Esophagus muscularis mucosa (tissue), 4 donors: ENCODE measurements at regions not wholly inside any gene's neighbourhood (a gene's known extent, or its start where the extent isn't known, plus 50 kb on each side); places are given as distances from the start of the nearest gene placed in this dataset.

ENCODE experiments used
- DNase-seq: peaks from one replicate; pipeline ENCODE4 v3.0.0-alpha.2; 2017; ENCODE audit errors: extremely low spot score
- H3K27ac ChIP-seq, 4 donors: fragments of 200-600 bp; sonication (generic); replicated peaks in 1 of 4; 1 replicate in 3 of 4; 2 replicates in 1 of 4; pipeline ENCODE4 v1.5.1; 2016 to 2019; ENCODE audit warnings: mild to moderate bottlenecking in 1 of 4
- H3K27me3 ChIP-seq, 4 donors: fragments of 200-600 bp; sonication (generic); one replicate each; pipeline versions ENCODE4 v1.5.1 to v1.6.0; 2016 to 2019
- H3K36me3 ChIP-seq, 4 donors: fragments of 200-600 bp; sonication (generic); one replicate each; pipeline ENCODE4 v1.5.1; 2016 to 2019
- H3K4me1 ChIP-seq, 4 donors: fragments of 200-600 bp; sonication (generic); one replicate each; pipeline ENCODE4 v1.5.1; 2016 to 2019
- H3K4me3 ChIP-seq, 4 donors: fragments of 200-600 bp; sonication (generic); 1 replicate in 2 of 4; 2 replicates in 2 of 4; pipeline ENCODE4 v1.5.1; 2016 to 2019; ENCODE audit warnings: mild to moderate bottlenecking in 4 of 4, moderate library complexity in 1 of 4
- H3K9me3 ChIP-seq, 4 donors: fragments of 200-600 bp; sonication (generic); 1 replicate in 3 of 4; 2 replicates in 1 of 4; pipeline ENCODE4 v1.5.1; 2016 to 2019
- EP300 ChIP-seq: sonication (generic); formaldehyde crosslinking; IDR thresholded peaks from one replicate; pipeline ENCODE4 v1.6.1; 2017; ENCODE audit warnings: antibody characterized with exemption
- POLR2A ChIP-seq: fragments of 450-650 bp; IDR thresholded peaks from one replicate; pipeline ENCODE4 v1.6.1; 2017; ENCODE audit warnings: antibody characterized with exemption, moderate library complexity, mild to moderate bottlenecking, low read depth
- POLR2AphosphoS5 ChIP-seq, 2 donors: sonication (generic); formaldehyde crosslinking; IDR thresholded peaks; one replicate each; pipeline ENCODE4 v1.6.1; 2017; ENCODE audit warnings: antibody characterized with exemption in 2 of 2
- WGBS: methylation state at CpG from one replicate; pipeline ENCODE4 v1.1.5; 2018; 5-methylcytosine and 5-hydroxymethylcytosine counted together
- intact Hi-C: fragments of 100-400 bp; cut with DNase I; formaldehyde crosslinking; loops from one replicate; pipeline ENCODE4 v1.15.1; 2023
- TF ChIP-seq, protein P1 (sequence below), 3 experiments: fragments of 200-600 bp in 2 of 3; fragments of 450-650 bp in 1 of 3; sonication (generic) in 2 of 3; IDR thresholded peaks; one replicate each; pipeline ENCODE4 v1.5.1; 2017 to 2019; ENCODE audit warnings: antibody characterized with exemption in 3 of 3, mild to moderate bottlenecking in 2 of 3, moderate library complexity in 1 of 3

DNA sequence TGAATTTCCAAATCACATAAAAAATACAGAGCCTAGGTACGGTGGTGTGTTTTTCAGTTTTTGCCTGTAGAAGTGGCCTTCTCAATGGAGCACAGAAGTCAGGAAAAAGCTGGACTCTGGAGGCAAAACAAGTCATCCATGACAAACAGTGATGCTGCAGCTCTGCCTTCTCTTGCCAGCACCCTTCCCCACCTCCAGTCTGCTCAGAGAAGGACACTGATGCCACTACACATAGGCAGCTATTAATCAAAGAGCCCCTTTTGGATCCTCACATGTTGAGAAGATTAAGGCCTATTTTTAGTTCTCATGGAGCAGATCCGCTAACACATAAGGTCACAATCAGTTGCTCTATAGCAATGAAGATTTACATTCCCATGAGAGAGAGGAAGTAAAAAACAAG, 181.6 kb upstream of the GALNT5 start:
- WGBS = 81% methylated on average over 2 of the region's 2 CpGs
- Histone ChIP-seq H3K9me3 (no peaks in the 10 kb centered on the region), H3K27ac (no peak overlapping the region), H3K36me3 (no peaks in the 10 kb centered on the region), H3K27me3 (no peaks in the 10 kb centered on the region), H3K4me1 (no peaks in the 10 kb centered on the region), H3K4me3 (no peak overlapping the region)
- intact Hi-C loops = no loop called here
- no peak for DNase-seq
- no peak for TF ChIP-seq POLR2A
- TF ChIP-seq, protein P1, sequence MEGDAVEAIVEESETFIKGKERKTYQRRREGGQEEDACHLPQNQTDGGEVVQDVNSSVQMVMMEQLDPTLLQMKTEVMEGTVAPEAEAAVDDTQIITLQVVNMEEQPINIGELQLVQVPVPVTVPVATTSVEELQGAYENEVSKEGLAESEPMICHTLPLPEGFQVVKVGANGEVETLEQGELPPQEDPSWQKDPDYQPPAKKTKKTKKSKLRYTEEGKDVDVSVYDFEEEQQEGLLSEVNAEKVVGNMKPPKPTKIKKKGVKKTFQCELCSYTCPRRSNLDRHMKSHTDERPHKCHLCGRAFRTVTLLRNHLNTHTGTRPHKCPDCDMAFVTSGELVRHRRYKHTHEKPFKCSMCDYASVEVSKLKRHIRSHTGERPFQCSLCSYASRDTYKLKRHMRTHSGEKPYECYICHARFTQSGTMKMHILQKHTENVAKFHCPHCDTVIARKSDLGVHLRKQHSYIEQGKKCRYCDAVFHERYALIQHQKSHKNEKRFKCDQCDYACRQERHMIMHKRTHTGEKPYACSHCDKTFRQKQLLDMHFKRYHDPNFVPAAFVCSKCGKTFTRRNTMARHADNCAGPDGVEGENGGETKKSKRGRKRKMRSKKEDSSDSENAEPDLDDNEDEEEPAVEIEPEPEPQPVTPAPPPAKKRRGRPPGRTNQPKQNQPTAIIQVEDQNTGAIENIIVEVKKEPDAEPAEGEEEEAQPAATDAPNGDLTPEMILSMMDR (IDR thresholded peaks at IDR 0.05) = no peak
- no peak for TF ChIP-seq EP300
- TF ChIP-seq POLR2AphosphoS5 (IDR thresholded peaks at IDR 0.05) = no peak

DNA sequence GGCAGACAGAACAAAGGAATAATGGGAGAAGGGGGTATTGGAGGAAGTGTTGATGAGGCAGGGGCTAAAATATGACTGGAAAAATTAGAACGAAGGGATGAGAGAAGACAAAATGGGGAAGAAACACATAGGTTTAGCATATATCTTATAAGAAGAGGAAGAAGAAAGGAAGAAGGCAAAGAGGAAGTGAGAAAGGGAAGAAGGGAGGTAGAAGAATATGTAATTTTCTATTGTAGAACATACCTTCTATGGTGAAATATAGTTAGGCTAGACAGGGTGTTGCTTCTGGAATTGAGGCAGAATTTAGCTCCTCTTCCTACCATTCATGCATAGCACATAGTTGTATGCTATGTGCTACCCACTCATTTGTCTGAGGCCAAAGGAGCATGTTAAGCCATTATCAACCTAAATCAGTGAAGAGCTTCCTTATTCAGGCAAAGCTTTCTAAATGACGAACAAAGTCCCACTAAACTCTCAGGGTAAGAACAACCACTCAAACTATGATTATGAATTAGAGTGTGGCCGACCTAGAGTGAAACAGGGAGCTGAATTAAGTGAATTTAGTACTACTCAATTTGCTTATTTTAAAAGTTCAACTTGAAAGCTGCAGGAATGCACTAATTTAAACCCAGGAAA, 180.9 kb upstream of the GALNT5 start:
- TF ChIP-seq POLR2A (no peak), EP300 (no peak), POLR2AphosphoS5 (IDR thresholded peaks at IDR 0.05) (no peak)
- TF ChIP-seq, protein P1 (IDR thresholded peaks at IDR 0.05) = no peak
- Histone ChIP-seq H3K27me3 (no peaks in the 10 kb centered on the region), H3K9me3 (no peaks in the 10 kb centered on the region), H3K4me3 (no peak overlapping the region), H3K27ac (no peak overlapping the region), H3K36me3 (no peaks in the 10 kb centered on the region), H3K4me1 (no peaks in the 10 kb centered on the region)
- 80% methylated on average over 3 of the region's 3 CpGs for WGBS
- DNase-seq = no peak
- intact Hi-C loops = no loop called here

DNA sequence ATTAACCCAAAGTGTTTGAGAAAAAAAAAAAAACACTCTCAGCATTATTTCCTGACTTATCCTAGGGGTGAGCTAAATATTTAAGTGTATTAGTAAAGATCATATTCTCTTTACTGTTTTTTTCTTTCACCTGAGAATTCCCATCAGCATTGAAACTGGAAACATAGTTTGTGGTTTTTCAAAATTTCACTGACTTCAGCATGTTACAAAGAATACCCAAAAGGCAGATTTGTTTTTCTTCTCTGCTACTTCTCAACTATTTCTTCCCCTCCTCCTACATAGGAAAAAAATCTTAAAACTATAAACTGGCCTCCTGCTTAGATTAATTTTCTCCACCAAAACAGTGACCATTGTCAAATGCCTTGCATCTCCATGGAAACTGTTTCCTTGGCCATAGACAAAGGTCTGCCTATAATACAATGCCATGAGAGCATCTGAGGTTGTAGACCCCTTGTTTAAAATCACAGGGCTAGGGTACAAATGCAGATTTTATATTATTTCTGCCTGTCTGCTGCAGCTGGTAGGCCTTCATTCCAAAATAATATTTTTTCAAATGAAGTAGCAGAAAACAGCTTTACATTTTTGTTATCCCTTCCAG, 179.7 kb upstream of the GALNT5 start:
- no peaks in the 10 kb centered on the region for H3K27me3 ChIP-seq
- H3K4me1 ChIP-seq = no peaks in the 10 kb centered on the region
- no peak overlapping the region for H3K4me3 ChIP-seq
- no peaks in the 10 kb centered on the region for H3K36me3 ChIP-seq
- intact Hi-C loops = no loop called here
- TF ChIP-seq EP300 (no peak), POLR2A (no peak), POLR2AphosphoS5 (IDR thresholded peaks at IDR 0.05) (no peak)
- TF ChIP-seq, protein P1 (IDR thresholded peaks at IDR 0.05) = no peak
- no peaks in the 10 kb centered on the region for H3K9me3 ChIP-seq
- no peak overlapping the region for H3K27ac ChIP-seq
- no peak for DNase-seq

DNA sequence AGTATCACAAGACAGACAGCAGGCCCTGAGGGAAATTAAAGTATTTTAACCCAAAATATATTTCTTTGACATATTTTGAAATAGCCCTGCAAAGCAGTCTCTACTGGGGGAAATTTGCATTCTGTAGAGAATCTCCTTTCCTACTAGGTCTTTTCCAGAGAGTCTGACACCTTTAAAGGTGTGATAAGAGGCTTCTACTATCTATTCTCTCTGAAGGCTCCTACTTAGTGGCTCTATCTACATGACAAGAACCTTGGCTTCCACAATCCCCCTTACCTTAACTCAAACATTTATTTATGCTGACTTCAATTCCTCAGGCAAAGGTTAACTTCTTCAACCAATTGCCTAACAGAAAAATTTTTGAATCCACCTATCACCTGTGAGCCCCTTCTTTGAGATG, 174.6 kb upstream of the GALNT5 start:
- Histone ChIP-seq H3K4me1 (peaks cover 0 to 11% (median 8%) of the 10 kb centered on the region in 4 donors), H3K4me3 (no peak overlapping the region), H3K36me3 (no peaks in the 10 kb centered on the region), H3K27me3 (no peaks in the 10 kb centered on the region), H3K9me3 (no peaks in the 10 kb centered on the region), H3K27ac (no peak overlapping the region)
- intact Hi-C loops = no loop called here
- TF ChIP-seq, protein P1 (IDR thresholded peaks at IDR 0.05) = no peak
- TF ChIP-seq POLR2A (no peak), POLR2AphosphoS5 (IDR thresholded peaks at IDR 0.05) (no peak), EP300 (no peak)
- DNase-seq = no peak

DNA sequence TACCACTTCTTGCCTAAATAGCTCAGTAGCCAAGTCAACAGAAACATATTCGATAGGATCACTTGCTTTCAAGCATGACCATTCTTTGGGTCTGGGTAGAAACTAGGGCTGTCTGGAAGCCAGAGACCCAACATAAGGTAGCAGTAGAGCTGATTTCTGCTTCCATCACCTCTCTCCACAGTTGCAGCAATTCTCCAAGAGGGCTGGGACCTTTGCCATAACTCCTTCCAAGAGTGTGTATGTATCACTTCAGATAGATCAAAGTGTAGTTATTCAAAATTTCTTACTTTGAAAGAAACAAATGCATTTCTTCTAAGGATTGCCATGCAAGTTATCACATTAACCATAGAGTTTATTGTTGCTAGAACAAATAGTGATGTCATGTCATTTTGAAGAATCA, 172.0 kb upstream of the GALNT5 start:
- 80% methylated on average over 1 of the region's 1 CpG for WGBS
- Histone ChIP-seq H3K4me3 (no peak overlapping the region), H3K36me3 (no peaks in the 10 kb centered on the region), H3K9me3 (no peaks in the 10 kb centered on the region), H3K4me1 (peaks cover 0 to 14% (median 9%) of the 10 kb centered on the region in 4 donors), H3K27ac (no peak overlapping the region), H3K27me3 (no peaks in the 10 kb centered on the region)
- TF ChIP-seq EP300 (no peak), POLR2A (no peak), POLR2AphosphoS5 (IDR thresholded peaks at IDR 0.05) (no peak)
- TF ChIP-seq, protein P1 (IDR thresholded peaks at IDR 0.05) = no peak
- intact Hi-C loops = no loop called here
- no peak for DNase-seq
